ENCODE measurements at regions not wholly inside any gene's neighbourhood (a gene's known extent, or its start where the extent isn't known, plus 50 kb on each side); places are given as distances from the start of the nearest gene placed in this dataset.

DNA sequence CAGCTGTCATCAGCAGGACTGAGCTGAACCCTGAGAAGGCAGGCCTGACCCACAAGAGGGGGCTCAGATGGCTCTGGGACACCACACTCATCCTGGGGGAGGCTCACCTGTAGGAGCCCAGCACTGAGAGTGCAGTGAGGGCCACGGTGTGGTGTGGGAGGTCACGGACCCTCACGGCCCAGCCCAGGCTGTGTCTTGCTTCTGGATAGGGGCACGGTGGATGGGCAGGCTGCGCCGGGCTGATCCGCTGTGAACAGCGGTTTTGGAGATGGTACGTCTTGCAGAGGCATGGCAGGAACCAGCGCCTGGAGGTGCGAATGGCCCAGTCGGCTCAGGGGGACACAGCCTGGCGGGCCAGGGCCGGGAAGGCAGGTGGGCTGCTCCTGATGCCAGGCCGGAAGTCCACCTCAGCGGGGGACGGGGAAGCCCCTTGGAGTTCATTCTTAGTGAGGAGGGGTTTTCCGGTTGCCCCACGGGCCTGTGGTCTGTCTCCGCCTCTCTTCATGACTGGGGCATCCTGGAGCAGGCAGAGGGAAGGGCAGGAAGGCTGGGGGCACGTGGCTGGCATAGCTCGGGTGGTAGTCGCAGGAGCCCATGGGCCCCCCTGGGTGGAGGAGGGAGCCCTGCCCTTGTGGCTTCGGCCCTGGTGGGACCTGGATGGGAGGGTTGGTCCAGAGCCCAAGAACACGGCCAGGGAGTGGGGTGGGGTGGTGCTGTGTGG lies 112.5 kb downstream of the UNCX start:
- Histone ChIP-seq H3K9me3 (ENCODE audit: control insufficient read depth, low read length) (no peaks in the 10 kb centered on the region), H3K4me3 (ENCODE audit: extremely low read depth, insufficient read depth, low read length, poor library complexity, severe bottlenecking) (no peak overlapping the region), H3K36me3 (ENCODE audit: control insufficient read depth, insufficient read depth, low read length) (no peaks in the 10 kb centered on the region), H3K27ac (ENCODE audit: low read depth, low read length, severe bottlenecking) (no peak overlapping the region), H3K4me1 (ENCODE audit: control insufficient read depth, insufficient read depth, low read length, poor library complexity, severe bottlenecking) (no peaks in the 10 kb centered on the region)
- 88 to 92% methylated on average over 21 to 25 of the region's 25 CpGs for WGBS, 2 experiments (ENCODE audit: insufficient coverage in 2 of 2)

DNA sequence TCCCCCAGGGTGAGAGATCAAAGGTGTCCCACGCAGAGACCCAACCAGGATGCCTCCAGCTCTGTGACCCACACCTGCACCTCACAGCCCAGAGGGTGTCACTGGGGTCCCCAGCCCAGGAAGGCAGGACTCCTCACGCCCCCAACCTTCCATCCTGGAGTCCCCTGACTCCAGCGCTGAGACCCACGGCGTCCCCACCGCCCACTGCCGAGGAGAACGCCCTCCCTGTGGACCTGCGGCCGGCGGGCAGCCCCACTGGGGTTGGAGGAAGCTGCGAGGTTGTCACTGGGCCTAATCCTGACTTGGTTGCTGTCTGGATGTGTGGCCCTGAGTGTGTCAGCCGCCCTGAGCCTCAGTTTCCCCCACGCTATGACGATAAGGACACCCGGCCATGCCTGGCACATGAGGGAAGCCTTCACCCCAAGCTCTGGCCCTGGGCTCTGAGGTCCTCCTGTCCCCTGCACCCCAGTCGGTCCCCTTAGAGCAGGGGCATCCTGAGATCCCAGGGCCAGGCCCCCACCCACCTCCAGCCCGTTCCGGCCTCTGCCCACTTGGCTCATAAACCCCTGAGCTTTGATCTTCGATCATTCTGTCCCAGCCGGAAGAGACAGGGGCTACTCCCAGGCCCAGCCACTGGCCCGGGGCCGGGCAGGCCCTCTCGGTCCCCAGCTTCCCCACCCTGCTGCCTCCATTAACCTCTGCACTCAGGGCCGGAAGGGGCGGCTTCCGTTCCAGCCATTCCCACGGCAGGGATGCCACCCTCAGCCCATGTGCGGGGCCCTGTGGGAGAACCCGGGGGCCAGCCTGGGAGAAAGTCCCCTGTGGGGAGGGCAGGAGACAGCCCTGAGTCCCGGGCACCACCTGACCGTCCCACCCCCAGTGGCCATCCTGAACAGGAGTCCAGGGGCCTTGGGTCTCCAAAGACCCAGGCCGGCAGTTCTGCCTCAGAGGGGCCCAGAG lies 113.2 kb downstream of the MICALL2 start:
- Histone ChIP-seq H3K9me3 (ENCODE audit: control insufficient read depth, low read length) (no peaks in the 10 kb centered on the region), H3K4me1 (ENCODE audit: control insufficient read depth, insufficient read depth, low read length, poor library complexity, severe bottlenecking) (no peaks in the 10 kb centered on the region), H3K4me3 (ENCODE audit: extremely low read depth, insufficient read depth, low read length, poor library complexity, severe bottlenecking) (no peak overlapping the region), H3K36me3 (ENCODE audit: control insufficient read depth, insufficient read depth, low read length) (no peaks in the 10 kb centered on the region), H3K27ac (ENCODE audit: low read depth, low read length, severe bottlenecking) (no peak overlapping the region)
- WGBS, 2 experiments (ENCODE audit: insufficient coverage in 2 of 2), result 93 to 95% methylated on average over 25 to 28 of the region's 33 CpGs

DNA sequence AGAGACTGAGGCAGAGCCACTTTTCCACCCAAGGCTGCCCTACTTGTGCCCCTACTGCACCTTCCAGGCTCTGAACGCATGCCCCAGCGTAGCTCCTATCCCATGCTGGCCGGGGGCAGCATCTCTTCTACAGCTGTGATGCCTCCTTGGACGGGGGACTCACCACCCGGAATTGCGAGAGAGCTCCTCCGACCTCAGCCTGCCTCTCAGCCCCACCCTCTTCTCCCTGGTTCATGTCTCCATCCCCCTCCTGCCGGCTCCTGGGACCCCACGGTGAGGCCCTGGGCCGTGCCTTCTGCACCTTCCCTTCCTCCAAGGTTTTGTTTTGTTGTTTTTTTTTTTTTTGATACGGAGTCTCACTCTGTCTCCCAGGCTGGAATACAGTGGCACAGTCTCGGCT lies 112.4 kb downstream of the MICALL2 start:
- 87 to 95% methylated on average over 7 to 8 of the region's 12 CpGs for WGBS, 2 experiments (ENCODE audit: insufficient coverage in 2 of 2)
- no peak overlapping the region for H3K4me3 ChIP-seq (ENCODE audit: extremely low read depth, insufficient read depth, low read length, poor library complexity, severe bottlenecking)
- H3K4me1 ChIP-seq (ENCODE audit: control insufficient read depth, insufficient read depth, low read length, poor library complexity, severe bottlenecking), result no peaks in the 10 kb centered on the region
- H3K9me3 ChIP-seq (ENCODE audit: control insufficient read depth, low read length), result no peaks in the 10 kb centered on the region
- H3K27ac ChIP-seq (ENCODE audit: low read depth, low read length, severe bottlenecking), result no peak overlapping the region
- no peaks in the 10 kb centered on the region for H3K36me3 ChIP-seq (ENCODE audit: control insufficient read depth, insufficient read depth, low read length)

DNA sequence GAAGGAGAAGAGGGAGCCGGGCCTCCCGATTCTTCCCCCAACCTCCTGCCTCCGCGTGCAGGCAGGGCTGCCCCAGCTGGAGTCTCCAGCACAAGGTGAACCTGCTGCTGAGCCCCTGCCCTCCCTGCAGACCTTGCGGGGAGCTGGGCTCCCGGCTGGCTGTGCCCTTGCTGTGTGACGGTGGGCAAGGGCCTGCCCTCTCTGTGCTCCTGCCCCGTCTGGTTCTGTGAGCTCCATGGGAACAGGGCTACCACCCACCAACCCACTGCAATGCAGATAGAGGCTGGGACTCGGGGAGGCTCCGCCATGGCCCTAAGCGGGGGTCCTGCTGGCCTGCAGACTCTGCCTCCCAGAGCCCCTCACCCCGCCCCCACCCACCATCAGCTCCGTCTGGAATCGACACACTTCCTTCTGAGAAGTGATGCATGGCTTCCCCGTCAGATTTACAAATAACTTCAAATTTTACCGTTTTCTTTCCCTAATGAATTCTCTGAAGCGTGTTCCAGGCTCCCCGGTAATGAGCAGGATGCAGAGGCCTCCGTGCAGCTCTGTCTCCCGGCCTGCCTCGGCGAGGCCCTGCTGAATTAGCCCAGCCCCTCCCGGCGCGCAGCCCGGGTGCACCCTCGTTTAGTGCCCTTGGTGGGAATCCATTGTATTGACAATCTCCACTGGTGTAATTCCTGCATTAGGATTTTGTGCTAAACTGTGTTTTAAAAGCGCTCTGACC lies 111.0 kb downstream of the MICALL2 start:
- WGBS, 2 experiments (ENCODE audit: insufficient coverage in 2 of 2), result 86% methylated on average over 25 to 26 of the region's 28 CpGs
- H3K9me3 ChIP-seq (ENCODE audit: control insufficient read depth, low read length), result no peaks in the 10 kb centered on the region

DNA sequence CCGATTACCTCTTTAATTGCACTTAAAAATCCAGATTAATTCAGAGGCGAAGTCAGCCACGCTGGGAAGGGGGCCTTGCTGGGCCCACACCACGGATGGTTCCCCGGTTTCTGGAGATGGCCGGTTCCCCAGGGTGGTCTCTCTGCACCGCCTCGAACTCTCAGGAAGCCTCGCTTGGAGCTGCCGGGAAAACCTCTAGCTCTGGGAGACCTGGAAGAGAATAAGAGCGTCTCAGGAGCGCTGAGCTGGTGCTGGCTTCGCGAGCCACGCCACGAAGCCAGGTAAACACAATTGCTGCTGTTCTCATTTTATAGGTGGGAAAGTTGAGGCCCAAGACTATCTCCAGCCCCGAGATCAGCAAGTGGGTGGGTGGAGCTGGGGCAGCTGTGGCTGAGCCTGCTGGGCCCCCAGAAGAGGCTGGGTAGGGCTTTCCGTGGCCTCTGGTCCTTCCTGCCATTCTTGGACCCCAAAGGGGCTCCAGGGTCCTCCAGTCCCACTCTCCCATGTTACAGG lies 110.4 kb downstream of the MICALL2 start:
- H3K27ac ChIP-seq (ENCODE audit: low read depth, low read length, severe bottlenecking), result no peak overlapping the region
- 89 to 91% methylated on average over 12 to 17 of the region's 18 CpGs for WGBS, 2 experiments (ENCODE audit: insufficient coverage in 2 of 2)
- no peaks in the 10 kb centered on the region for H3K36me3 ChIP-seq (ENCODE audit: control insufficient read depth, insufficient read depth, low read length)
- H3K4me1 ChIP-seq (ENCODE audit: control insufficient read depth, insufficient read depth, low read length, poor library complexity, severe bottlenecking), result no peaks in the 10 kb centered on the region
- H3K4me3 ChIP-seq (ENCODE audit: extremely low read depth, insufficient read depth, low read length, poor library complexity, severe bottlenecking), result no peak overlapping the region
- no peaks in the 10 kb centered on the region for H3K9me3 ChIP-seq (ENCODE audit: control insufficient read depth, low read length)

More for the DNA sequence above, 111.0 kb downstream of the MICALL2 start:
- Histone ChIP-seq H3K36me3 (ENCODE audit: control insufficient read depth, insufficient read depth, low read length) (no peaks in the 10 kb centered on the region), H3K4me1 (ENCODE audit: control insufficient read depth, insufficient read depth, low read length, poor library complexity, severe bottlenecking) (no peaks in the 10 kb centered on the region), H3K27ac (ENCODE audit: low read depth, low read length, severe bottlenecking) (no peak overlapping the region), H3K4me3 (ENCODE audit: extremely low read depth, insufficient read depth, low read length, poor library complexity, severe bottlenecking) (no peak overlapping the region)

DNA sequence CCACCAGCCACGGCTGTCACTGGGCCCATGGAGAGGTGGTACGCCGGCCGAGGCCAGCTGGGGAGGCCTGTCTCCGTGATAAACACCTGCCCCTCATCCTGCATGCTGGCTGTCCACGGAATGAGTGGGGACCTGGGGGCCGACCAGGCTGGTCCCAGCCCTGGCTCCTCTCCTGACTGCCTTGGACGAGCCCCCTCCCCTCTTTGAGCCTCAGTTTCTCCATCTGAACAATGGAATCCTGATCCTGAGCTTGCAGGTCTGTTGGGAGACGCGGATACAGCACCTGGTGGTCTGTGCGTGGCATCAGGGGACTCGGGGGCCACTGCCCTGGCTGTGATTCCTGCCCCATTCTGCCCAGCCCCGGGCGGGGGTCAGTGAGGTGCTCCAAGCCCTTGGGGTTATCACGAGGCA lies 109.9 kb downstream of the MICALL2 start:
- WGBS, 2 experiments (ENCODE audit: insufficient coverage in 2 of 2), result 93% methylated on average over 14 of the region's 15 CpGs
- H3K4me1 ChIP-seq (ENCODE audit: control insufficient read depth, insufficient read depth, low read length, poor library complexity, severe bottlenecking), result no peaks in the 10 kb centered on the region
- no peak overlapping the region for H3K4me3 ChIP-seq (ENCODE audit: extremely low read depth, insufficient read depth, low read length, poor library complexity, severe bottlenecking)
- H3K36me3 ChIP-seq (ENCODE audit: control insufficient read depth, insufficient read depth, low read length), result no peaks in the 10 kb centered on the region
- H3K27ac ChIP-seq (ENCODE audit: low read depth, low read length, severe bottlenecking), result no peak overlapping the region
- no peaks in the 10 kb centered on the region for H3K9me3 ChIP-seq (ENCODE audit: control insufficient read depth, low read length)

DNA sequence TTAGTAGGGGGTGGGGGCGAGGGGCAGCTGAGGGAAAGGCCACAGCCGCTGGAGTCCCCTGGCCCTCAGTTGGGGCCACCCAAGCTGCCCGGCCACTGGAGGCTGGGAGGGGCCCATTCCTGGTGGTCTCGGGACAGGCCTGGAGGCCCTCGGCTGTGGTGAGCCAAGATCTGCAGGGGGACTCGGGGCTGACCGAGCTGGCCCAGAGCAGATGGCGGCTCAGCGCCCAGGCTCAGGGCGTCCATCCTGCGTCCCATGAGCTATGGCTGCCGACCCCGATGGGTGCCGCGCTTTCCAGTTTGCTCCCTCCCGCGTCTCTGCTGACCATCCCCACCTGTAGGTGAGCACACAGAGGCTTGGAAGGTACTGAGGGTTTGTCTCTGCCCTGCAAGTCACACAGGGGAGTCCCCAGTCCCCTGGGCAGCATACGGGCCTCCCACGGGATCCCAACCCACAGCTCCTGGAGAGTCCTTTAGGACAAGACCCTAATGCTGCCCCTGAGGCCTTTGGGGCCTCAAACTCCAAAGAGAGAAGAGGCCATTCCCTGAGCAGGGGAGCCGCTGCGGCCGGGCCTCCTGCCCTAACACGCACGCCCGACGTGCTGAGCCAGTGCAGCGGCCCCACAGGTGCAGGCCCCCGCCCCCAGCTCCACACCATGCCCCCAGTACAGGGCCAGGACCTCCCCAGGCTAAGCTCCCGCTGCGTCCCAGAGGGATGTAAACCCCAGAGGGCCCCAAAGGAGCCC lies 107.2 kb downstream of the MICALL2 start:
- Histone ChIP-seq H3K9me3 (ENCODE audit: control insufficient read depth, low read length) (no peaks in the 10 kb centered on the region), H3K27ac (ENCODE audit: low read depth, low read length, severe bottlenecking) (no peak overlapping the region), H3K36me3 (ENCODE audit: control insufficient read depth, insufficient read depth, low read length) (no peaks in the 10 kb centered on the region), H3K4me3 (ENCODE audit: extremely low read depth, insufficient read depth, low read length, poor library complexity, severe bottlenecking) (no peak overlapping the region), H3K4me1 (ENCODE audit: control insufficient read depth, insufficient read depth, low read length, poor library complexity, severe bottlenecking) (no peaks in the 10 kb centered on the region)
- 91 to 95% methylated on average over 28 to 30 of the region's 30 CpGs for WGBS, 2 experiments (ENCODE audit: insufficient coverage in 2 of 2)

DNA sequence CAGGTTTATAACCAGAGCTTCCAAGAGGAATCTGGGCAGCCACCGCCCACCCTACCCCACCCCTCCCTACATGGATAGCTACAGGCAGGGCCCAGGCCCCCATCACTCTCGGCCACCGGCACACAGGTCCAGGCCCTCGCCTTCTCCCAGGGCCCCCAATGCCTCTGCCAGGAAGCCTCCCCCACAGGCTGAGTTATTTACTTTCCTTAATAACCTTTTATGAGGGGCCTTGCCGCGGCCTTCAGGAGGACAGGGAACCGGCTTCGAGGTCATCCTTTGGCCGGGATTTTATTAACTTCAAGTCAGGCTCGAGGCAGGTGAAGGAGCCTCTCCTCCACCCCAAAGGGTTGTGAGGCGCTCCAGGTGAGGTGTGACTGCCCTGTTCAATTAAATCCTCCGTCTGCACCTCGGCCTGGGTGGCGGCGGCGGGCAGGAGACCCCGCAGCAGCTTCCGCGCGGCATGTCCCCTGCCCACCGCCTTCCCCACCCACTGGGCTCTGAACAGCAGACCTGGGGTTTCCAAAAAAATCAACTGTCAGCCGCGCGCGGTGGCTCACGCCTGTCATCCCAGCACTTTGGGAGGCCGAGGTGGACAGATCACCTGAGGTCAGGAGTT lies 106.5 kb downstream of the MICALL2 start:
- no peaks in the 10 kb centered on the region for H3K9me3 ChIP-seq (ENCODE audit: control insufficient read depth, low read length)
- no peaks in the 10 kb centered on the region for H3K4me1 ChIP-seq (ENCODE audit: control insufficient read depth, insufficient read depth, low read length, poor library complexity, severe bottlenecking)
- H3K36me3 ChIP-seq (ENCODE audit: control insufficient read depth, insufficient read depth, low read length), result no peaks in the 10 kb centered on the region
- H3K4me3 ChIP-seq (ENCODE audit: extremely low read depth, insufficient read depth, low read length, poor library complexity, severe bottlenecking), result no peak overlapping the region
- H3K27ac ChIP-seq (ENCODE audit: low read depth, low read length, severe bottlenecking), result no peak overlapping the region
- 93 to 94% methylated on average over 23 to 26 of the region's 27 CpGs for WGBS, 2 experiments (ENCODE audit: insufficient coverage in 2 of 2)

DNA sequence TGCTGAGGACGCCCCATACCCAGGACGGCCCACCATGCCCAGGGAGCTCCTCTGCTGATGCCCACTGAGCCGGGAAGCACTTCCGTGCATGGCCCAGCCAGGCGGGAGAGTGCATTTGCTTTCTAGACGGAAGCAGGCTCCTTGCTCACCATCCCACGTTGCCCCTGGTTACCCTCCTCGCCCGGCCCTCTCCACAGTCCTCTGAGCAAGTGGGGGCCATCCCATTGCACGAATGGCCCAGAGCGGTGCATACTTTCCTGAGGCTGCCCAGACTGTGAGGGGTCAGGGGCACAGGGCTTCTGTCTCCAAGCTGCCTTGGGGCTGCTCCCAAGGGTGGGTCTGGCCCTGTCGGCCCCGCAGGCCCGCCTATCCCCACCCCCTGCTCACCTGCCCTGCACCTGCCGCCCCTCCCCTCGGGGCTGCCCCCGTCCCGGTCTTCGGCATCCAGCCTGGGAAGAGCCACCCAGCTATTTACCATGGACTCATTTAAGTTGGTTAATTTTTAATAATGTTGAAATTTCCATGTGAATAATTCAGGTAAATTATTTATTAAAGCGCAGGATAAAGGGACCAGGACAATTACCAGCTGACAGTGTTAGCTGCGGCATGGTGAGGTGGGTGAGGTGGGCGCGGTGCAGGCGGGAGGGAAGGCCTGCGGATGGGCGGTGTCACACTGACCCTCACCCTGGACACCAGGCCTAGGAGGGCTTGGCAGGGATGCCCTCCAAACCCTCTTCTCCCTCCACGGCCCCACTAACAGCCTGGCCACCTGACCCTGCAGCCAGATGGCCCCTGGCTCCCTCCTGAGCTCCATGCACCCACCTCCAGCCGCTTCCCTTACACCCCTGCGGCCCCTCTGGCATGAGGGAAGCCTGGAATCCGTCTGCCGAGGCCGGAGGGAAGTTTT lies 104.4 kb downstream of the MICALL2 start:
- Histone ChIP-seq H3K36me3 (ENCODE audit: control insufficient read depth, insufficient read depth, low read length) (no peaks in the 10 kb centered on the region), H3K27ac (ENCODE audit: low read depth, low read length, severe bottlenecking) (no peak overlapping the region), H3K4me3 (ENCODE audit: extremely low read depth, insufficient read depth, low read length, poor library complexity, severe bottlenecking) (no peak overlapping the region), H3K4me1 (ENCODE audit: control insufficient read depth, insufficient read depth, low read length, poor library complexity, severe bottlenecking) (no peaks in the 10 kb centered on the region), H3K9me3 (ENCODE audit: control insufficient read depth, low read length) (no peaks in the 10 kb centered on the region)
- WGBS, 2 experiments (ENCODE audit: insufficient coverage in 2 of 2), result 87% methylated on average over 24 to 26 of the region's 32 CpGs
